HG03097 (cell line): ENCODE measurements at regions not wholly inside any gene's neighbourhood (a gene's known extent, or its start where the extent isn't known, plus 50 kb on each side); places are given as distances from the start of the nearest gene placed in this dataset.

Source experiments
- ATAC-seq: cut with Tn5 transposase; IDR thresholded peaks from one replicate; pipeline ENCODE4 v1.9.1; 2021; ENCODE audit not compliant: unreplicated experiment, low FRiP score

DNA sequence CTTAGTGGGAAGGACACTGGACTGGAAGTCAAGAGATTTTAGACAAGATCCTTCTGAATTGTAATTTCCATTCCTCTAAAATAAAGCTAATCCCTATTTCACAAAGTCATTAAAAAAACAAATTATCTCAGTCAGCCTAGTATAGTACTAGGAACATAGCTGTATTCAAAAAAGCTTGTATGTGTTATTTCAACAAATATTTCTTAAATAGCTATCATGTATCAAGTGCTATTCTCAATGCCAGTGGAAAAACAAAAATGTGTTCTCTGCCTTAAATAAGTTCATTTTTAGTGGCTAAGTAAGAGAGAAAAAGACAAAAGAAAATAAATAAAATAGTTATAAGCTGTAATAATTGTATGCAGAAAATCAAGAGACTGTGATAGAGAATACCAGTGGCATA, 541.8 kb upstream of the CDH2 start:
- no peak for ATAC-seq

DNA sequence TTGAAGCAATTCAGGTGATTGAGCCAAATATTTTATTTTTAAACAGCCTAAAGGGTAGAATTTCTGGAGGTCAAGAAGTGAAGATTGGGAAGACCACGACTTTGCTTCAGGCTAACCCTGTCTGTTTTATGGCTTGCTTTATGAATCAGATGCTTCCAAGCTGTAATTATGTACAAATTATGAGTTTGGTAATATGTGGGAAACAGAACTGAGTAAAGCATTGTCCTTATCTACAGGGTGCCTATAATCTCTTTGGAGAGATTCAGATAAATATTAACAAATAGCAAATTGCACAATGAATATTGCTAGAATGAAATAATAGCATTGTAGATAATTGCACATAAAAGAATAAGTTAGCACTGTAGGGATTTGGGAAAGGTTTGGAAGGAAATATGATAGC, 539.4 kb upstream of the CDH2 start:
- no peak for ATAC-seq

DNA sequence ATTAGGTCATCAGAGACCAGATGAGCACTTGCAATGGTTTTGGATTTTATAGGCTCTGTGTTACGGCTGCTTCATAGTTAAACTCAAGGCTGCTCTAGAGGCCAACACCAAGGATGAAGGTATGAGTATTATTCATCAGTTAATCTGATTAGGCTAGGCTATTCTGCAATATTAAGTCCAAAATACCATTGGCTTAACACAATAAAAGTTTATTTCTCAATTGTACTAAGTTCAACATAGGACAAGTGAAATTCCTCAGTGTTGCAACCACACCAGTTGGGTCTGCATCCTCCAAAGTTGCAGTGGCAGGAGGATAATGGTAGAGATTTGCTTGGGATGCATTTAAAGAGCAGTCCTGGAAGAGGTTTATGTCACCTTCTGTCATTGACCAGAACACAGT, 538.3 kb upstream of the CDH2 start:
- ATAC-seq: no peak

DNA sequence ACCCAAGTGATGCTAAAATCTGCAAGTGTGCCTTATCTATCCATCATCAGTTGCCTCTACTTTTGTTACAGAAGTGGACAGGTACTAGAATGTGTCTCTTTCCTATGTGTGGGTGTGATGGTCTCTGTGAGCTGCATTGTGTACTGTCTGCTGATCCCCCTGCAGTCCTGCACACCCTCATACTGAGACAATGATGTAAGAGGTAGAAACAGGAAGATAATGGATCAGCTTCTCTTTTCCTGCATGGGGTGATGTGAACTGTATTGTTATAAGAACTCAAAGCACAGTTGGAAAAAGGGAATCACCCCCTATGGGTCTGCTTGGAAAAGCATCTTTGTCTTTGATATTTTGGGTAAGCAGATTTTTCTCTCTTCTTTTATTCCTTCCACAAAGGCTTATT, 537.6 kb upstream of the CDH2 start:
- no peak for ATAC-seq

DNA sequence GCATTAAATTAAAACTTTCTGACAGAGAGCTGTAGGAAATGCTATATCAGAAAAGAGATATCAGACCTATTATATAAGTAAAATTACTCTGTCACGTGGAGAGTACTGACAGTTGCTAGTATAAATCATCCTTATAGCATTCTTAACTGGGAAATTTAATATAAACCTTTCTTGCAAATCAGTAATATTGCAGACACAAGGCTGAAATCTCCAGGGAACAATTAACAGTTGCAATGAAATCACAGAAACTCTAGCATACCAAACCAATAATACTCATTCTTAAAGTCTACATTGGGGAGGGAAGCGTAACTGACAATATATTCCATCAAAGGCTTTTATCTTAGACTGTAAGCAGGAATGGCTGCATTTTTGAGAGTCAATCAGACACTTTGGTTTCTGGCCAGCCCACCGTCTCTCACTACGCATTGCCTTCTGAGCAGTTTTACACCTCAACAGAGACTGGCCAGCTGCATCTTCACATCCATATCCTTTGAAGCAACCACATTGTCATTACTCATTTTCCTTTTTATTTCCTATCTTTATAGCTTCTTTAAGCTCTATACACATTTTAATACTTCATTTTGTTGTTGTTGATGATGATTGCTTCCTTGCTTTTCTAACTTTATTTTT, 536.0 kb upstream of the CDH2 start:
- no peak for ATAC-seq

DNA sequence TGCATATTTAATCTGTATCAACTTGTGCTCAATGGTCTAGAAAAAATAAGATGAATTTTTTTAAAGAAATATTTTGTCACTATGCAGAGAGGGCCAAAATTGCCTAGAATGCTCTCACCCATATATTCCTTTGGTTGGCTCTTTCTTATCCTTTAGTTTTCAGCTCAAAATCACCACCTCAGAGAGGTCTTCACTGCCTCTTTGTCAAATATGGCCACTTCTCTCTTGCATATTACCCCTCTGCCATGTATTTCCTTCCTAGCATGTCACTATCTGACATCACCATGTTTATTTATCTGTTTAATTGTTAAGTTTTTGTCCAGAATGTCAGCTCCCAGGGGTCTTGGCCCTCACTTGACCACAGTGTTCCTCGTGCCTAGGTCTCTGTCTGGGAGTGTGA, 535.2 kb upstream of the CDH2 start:
- ATAC-seq: no peak

DNA sequence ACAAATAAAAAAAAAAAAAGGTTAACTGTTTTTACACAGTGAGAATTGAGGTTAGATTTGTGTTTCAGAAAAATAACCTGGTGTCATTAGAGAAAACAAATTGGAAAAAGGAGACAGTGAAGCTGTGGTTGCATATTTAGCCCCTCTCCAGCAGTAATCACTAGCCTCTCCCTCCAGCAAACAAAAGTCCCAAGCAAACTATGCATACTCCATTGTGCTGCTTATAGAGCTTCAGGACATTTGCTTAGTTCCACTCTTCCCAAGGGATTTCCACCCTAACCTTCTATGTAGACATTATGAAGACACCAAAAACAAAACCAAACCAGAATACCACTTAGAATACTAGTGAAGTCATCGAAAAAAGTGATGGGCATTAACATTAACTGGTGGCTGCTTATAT, 534.2 kb upstream of the CDH2 start:
- ATAC-seq: no peak

DNA sequence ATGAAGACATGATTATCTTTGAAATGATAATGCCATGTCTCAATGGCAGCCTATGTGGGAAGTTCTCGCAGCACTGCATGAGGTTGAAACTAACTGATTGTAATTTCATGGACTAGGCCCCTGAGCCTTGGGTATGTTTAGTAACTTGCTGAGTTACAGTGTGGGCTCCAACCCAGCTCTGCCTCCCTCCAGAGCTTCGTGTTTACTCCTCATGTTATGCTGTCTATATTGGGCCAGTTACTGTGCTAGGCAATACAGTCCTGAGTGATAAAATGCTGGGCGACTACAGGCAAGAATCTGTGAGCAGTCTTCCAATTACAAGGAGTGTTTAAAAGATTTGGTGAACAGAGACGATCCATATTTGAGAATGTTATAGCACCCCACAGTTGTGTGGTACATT, 530.1 kb upstream of the CDH2 start:
- no peak for ATAC-seq

DNA sequence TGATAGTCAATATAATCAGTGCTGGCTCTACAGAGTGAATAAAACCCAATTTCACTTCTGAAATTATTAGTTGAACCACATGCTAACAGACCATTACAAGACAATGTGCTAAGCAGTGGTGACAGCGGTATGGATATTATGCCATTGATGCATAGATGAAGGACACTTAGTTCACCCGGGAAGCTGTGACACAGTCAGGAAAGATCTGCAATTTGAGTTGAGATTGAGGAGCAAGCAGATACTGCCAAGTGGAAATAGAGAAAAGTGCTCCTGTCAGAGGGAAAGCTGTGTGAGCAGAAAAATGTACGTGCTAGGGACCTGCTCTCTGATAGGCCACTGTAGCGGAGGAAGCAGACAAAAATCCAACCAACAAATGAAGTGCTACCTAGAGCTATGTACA, 529.5 kb upstream of the CDH2 start:
- no peak for ATAC-seq

DNA sequence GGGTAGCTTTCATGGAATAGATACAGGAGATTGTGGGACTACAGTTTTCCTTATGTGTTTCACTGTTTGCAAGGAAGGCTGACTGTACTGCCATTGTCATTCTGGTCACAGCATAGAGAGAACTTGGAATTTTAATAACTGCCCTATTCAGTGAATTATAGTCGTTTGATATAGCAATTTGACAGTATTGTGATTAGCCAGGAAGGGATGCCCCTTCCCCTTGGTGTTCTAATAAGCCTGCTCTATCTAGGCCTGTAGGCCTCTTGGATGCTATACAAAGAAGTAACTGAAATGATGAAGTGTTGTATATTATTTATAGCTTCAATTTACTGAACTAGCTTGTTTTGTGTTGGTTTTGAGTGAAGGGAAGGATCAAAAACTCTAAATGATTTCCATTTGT, 528.6 kb upstream of the CDH2 start:
- ATAC-seq: no peak

DNA sequence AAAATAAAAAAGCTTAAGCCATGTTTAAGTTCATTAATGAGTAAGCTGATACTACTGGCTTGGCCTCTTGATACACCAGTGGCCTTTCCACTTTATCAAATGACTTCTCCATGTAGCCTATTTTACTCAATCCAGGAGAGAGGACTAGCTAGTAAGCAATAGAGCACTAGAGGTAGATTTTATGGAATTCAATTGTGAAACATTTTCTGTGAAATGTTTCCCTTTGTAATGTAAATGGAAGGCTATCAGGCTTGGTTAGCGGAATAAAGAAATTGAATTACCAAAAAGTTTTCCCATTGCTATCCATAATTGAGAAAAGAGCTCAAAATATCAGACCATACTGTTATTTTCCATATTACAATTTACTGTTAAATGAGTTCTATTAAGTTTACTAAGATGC, 515.4 kb upstream of the CDH2 start:
- no peak for ATAC-seq

DNA sequence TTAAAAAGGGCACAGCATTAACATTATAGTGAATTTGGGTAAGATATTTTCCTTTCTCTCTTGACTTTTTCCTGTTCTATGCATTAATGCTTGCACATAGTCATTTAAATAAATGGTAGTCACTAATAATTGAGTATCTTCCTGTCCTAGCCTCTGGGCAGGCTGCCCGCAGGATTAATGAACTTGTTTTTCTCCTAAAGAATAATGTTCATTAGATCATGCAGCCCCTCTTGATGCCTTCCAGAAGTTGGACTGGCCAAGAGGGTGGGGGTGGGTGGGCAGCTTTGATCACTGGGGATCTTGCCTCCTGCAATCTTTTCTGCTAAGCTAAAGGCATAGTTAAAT, 514.5 kb upstream of the CDH2 start:
- no peak for ATAC-seq

DNA sequence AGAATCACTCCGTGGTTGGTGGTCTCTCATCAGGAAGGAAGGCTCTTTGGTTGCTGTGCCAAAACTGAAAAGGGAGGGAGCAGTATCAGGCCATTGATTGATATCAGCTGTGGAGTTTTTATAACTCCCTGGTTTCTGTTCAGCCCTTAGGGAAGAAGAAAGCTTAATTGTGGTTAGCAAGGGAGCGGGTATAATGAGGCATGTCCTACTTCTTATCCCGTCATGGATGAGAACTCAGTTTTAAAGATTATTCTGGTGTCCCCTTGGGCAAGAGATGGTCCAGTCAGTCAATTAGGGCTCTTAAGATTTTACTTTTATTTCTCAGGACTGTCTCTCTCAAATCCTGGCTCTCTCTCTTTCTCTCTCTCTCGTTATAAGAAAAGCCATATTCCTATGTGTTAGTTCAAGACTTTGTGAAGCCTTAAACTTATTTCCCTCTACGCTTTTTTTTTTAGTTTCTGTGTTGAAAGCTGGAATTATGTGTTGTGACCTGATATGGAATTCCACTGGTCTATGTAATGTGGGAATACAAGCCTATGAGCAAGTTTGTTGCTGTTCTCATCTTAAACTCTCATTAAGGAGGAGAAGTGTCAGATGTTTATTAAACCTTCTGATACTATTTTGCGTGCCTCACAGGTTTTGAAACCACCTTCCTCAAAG, 514.0 kb upstream of the CDH2 start:
- no peak for ATAC-seq

DNA sequence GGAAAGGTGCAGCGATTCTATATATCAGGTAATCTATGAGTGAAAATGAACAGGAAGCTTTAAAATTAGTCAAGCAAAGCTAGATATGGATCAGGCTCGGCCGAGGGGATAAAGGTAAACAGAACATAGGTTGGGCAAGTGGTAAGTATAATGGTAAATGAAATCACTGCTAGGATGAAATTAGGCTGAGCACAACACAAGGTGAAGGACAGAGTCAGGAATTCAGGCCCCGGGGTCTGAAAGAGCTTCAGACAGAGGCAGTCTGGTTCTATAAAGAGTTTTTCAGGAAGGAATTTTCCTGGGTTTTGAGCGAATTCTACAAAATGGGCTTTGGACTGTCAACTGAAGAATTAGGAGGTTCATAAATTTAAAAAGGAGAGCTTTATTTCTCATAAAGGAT, 513.2 kb upstream of the CDH2 start:
- no peak for ATAC-seq

DNA sequence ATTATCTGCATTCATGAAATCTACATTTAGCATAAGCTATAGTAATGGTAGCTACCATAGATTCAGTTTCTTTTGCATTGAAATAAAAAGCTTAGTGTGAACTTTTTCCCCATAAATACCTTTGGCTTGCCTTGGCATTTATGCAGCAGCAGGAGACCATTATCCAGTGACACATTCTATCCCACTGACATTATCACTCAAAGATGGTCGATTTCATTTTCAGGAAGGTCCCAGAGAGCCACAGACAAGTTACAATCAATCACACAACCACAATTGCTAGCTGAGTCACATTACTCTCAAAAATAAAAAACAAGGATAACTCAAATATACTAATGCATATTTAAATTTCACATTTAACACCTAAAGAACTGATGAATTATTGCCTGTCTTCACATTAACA, 512.7 kb upstream of the CDH2 start:
- no peak for ATAC-seq

DNA sequence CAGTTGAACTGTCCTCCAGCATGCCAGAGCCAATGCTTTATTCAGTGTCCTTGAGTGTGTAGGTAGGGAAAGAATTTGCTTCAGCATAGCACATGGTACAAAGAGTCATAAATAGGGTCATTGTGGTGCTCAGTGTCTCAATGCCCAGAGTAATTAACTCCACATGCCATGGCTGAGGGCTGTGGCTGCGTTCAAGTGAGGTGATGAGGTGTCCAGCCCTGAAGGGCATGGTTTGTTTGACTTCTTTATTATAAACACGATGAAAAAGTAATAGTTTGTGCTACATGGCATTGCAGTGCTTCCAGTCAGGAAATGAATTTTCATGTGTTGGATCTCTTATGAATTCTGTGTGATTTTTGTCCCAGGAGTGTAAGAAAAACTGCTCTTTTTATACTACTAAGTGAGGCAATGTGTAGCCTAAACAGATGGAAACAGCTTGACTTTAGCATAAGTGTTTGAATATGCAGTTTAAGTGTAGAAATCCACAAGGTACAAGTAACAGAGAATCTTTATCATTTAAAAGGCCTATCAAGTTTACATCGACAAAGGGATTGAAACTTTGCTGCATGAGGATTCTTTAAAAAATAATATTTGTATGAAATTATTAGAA, 507.9 kb upstream of the CDH2 start:
- ATAC-seq: no peak

DNA sequence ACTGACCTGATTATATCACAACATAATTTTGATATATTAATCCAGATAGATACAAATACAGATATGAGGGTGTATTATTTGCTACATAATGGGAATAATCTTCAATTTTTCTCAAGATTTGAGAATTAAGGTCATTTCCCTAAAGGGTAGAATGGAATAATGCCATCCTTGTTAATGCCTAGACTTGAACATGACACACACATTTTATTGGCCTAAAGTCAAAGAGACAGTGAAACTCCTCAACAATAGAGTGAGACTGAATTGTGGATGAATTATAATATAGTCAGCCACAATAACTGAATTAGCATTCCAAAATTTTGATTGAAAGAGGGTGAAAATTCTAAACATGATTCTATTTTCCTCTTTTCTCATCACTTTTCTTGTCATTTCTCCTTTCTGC, 506.0 kb upstream of the CDH2 start:
- ATAC-seq: no peak

DNA sequence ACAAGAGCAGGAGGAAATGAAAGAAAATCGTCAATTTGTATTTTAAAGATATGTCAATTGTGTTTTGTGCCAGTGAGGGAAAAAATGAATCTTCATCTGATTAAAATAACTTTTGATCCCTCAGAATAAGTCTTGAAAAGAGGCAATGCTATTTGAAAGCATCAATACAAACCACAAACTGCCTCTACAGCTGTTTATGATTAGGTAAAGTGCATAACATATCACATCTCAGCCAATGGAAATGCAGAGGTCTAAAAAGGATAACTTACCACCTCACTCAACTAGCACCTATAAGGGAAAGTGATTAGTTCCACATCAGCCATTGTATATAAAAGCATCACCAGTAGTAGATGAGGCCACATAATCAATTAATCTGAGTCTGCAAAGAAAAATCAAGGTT, 492.2 kb upstream of the CDH2 start:
- ATAC-seq: no peak

DNA sequence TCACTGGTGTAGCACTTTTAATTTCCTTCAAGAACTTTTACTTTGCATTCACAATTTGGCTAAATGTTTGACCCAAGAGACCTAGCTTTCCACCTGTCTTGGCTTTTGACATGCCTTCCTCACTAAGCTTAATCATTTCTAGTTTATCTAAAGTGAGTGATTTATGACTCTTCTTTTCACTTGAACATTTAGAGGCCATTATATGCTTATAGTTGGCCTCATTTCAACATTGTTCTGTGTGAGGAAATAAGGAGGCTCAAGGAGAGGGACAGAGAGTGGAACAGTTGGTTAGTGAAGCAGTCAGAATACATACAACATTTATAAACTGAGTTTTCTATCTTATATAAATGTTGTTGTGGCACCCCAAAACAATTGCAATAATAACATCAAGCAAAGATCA, 489.3 kb upstream of the CDH2 start:
- no peak for ATAC-seq

DNA sequence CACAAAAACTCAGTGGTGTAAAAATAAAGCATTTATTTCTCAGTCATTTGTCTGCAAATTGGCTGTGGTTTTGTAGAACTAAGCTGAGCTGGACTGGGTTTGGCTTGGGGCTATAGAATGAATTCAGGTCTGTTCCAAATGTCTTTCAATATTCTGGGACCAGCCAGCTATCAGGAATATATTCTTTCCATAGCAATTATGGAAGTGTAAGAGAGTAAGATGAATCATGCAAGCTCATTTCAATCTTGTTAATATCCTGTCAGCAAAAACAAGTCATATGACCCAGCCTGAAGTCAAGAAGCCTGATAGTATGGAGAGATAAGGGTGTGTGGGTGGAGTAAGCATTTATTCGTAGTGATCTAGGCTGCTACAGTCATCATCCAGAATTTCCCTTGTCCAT, 481.0 kb upstream of the CDH2 start:
- ATAC-seq: no peak

DNA sequence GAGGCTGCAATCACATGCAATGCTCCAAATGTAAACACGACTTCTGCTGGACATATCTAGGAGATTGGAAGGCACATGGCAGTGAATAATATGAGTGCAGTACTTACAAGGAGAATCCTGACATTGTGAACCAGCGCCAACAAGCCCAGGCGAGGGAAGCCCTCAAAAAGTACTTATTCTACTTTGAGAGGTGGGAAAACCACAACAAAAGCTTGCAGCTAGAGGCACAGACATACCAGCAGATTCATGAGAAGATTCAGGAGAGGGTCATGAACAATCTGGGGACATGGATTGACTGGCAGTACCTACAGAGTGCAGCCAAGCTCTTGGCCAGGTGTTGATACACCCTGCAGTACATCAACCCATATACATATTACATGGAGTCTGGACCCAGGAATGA, 475.7 kb upstream of the CDH2 start:
- no peak for ATAC-seq

DNA sequence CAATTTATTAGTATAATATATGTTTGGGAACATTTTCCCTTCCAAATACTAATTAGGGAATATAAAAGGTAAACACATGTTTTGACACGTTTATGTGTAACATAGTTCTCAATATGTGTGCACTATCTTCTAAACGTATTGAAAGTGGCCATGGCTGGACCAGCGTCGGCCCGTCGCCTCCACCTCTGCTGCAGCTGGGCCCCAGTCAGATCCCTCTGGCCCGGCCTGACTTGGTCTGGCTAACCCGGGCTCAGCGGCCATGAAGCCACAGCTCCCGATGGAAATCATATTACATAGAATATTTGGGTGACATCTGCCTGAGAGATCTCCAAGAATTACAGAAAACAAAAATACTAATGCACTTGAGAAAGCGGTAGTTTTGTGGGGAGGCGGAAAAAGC, 474.4 kb upstream of the CDH2 start:
- ATAC-seq: no peak

DNA sequence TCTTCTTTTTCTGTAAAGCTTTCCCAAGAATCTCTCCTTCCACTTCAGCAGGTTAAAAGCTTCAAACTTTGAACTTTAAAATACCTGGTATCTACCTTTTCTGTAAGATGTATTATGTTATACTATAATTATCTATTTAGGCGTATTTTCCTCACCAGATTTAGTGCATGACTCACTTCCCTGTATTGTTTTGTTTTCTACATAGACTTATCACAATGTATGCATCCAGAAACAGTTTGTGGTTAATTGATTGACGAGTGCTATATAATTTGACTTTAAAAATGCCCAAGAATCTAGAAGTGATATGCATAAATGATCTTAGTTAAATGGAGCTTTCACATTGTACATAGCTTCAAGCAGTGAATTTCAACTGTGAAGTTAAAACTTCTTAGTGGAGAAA, 473.9 kb upstream of the CDH2 start:
- no peak for ATAC-seq
